Right lobe of liver (tissue), 4 donors: ENCODE measurements at regions not wholly inside any gene's neighbourhood (a gene's known extent, or its start where the extent isn't known, plus 50 kb on each side); places are given as distances from the start of the nearest gene placed in this dataset.

Experiments
- CTCF ChIP-seq, 4 donors: fragments of 200-600 bp in 3 of 4; fragments of 450-650 bp in 1 of 4; IDR thresholded peaks; one replicate each; pipeline versions ENCODE4 v1.5.1 to v1.8.0; 2016 to 2022; ENCODE audit warnings: antibody characterized with exemption in 4 of 4, mild to moderate bottlenecking in 2 of 4
- POLR2A ChIP-seq: fragments of 450-650 bp; IDR thresholded peaks from one replicate; pipeline ENCODE4 v1.6.1; 2017; ENCODE audit warnings: antibody characterized with exemption, mild to moderate bottlenecking
- donor health status: DM: no; HTN: no; CAD: no.
- donor health status: DM: no; HTN: no; CAD: no.
- donor health status: DM: no; HTN: yes; CAD: no.

- TF ChIP-seq CTCF (IDR thresholded peaks at IDR 0.05), result no peak
- no peak for TF ChIP-seq POLR2A
These were observed 394.2 kb downstream of the EDEM1 start for GRCh38 chr3:5581743-5582142.
